K562 (cell line): ENCODE measurements at regions not wholly inside any gene's neighbourhood (a gene's known extent, or its start where the extent isn't known, plus 50 kb on each side); places are given as distances from the start of the nearest gene placed in this dataset.

Experiments used
- BACH1 ChIP-seq: fragments of 200-800 bp; sonication (Bioruptor generic); IDR thresholded peaks from 2 replicates; pipeline ENCODE4 v1.6.1; 2016; ENCODE audit warnings: missing genetic modification characterization, missing compliant biosample characterization
- CEBPB ChIP-seq: fragments of 450-650 bp; IDR thresholded peaks from 2 replicates; pipeline ENCODE4 v1.6.1; 2016; ENCODE audit warnings: missing genetic modification characterization, missing compliant biosample characterization
- DPF2 ChIP-seq: fragments of 450-650 bp; IDR thresholded peaks from 2 replicates; pipeline ENCODE4 v1.6.1; 2016
- KAT2B ChIP-seq: IDR thresholded peaks from one replicate; pipeline ENCODE4 v1.6.1; 2012; ENCODE audit warnings: low read depth, mild to moderate bottlenecking, control low read depth, inconsistent platforms, low read length, moderate library complexity
- MEIS2 ChIP-seq: fragments of 450-650 bp; IDR thresholded peaks from 2 replicates; pipeline ENCODE4 v1.6.1; 2014; ENCODE audit warnings: mild to moderate bottlenecking; ENCODE audit not compliant: partially characterized antibody
- NR2C1 ChIP-seq, 2 experiments: fragments of 450-650 bp; IDR thresholded peaks; 2 replicates each; pipeline ENCODE4 v1.6.1; 2017; ENCODE audit warnings: mild to moderate bottlenecking in 2 of 2, antibody characterized with exemption in 1 of 2, inconsistent platforms in 1 of 2, missing compliant biosample characterization in 1 of 2, missing genetic modification characterization in 1 of 2
- NR4A1 ChIP-seq, 2 experiments: fragments of 250-450 bp in 1 of 2; fragments of 450-650 bp in 1 of 2; sonication (Bioruptor Pico) in 1 of 2; IDR thresholded peaks; 2 replicates each; pipeline versions ENCODE4 v1.4.0 to v1.6.1; 2016 to 2020; ENCODE audit warnings: mild to moderate bottlenecking in 2 of 2, missing compliant biosample characterization in 1 of 2, missing genetic modification characterization in 1 of 2, moderate library complexity in 1 of 2
- NUFIP1 ChIP-seq: fragments of 450-650 bp; IDR thresholded peaks from 2 replicates; pipeline ENCODE4 v1.6.1; 2018; ENCODE audit not compliant: partially characterized antibody
- PHTF2 ChIP-seq: fragments of 250-450 bp; sonication (Bioruptor Pico); IDR thresholded peaks from 2 replicates; pipeline ENCODE4 v1.5.0; 2021; ENCODE audit warnings: mild to moderate bottlenecking
- PREB ChIP-seq: sonication (generic); formaldehyde crosslinking; IDR thresholded peaks from 2 replicates; pipeline ENCODE4 v1.8.1; 2023; ENCODE audit warnings: mild to moderate bottlenecking, missing genetic modification reagents
- SMAD3 ChIP-seq: fragments of 450-650 bp; formaldehyde crosslinking; conservative IDR thresholded peaks from 2 replicates; pipeline ENCODE4 v1.4.0; 2020; ENCODE audit warnings: mild to moderate bottlenecking
- TFE3 ChIP-seq: fragments of 450-650 bp; formaldehyde crosslinking; IDR thresholded peaks from 2 replicates; pipeline ENCODE4 v1.4.0; 2020; ENCODE audit warnings: mild to moderate bottlenecking, mixed read lengths
- THRAP3 ChIP-seq: fragments of 450-650 bp; IDR thresholded peaks from 2 replicates; pipeline ENCODE4 v1.6.1; 2016; ENCODE audit warnings: mild to moderate bottlenecking, inconsistent platforms, borderline replicate concordance
- ZNF274 ChIP-seq: IDR thresholded peaks from 2 replicates; pipeline ENCODE4 v1.6.1; 2011; ENCODE audit warnings: low read depth, mild to moderate bottlenecking, low read length, moderate library complexity, borderline replicate concordance
- ZNF41 ChIP-seq: fragments of 250-450 bp; sonication (Bioruptor Pico); conservative IDR thresholded peaks from 2 replicates; pipeline ENCODE4 v1.4.0; 2020; ENCODE audit warnings: mild to moderate bottlenecking
- ZNF644 ChIP-seq: fragments of 200-800 bp; sonication (Bioruptor generic); IDR thresholded peaks from 2 replicates; pipeline ENCODE4 v1.6.1; 2016; ENCODE audit warnings: low read depth, missing genetic modification characterization, missing compliant biosample characterization
- TF ChIP-seq, protein P1 (sequence below): sonication (generic); formaldehyde crosslinking; IDR thresholded peaks from 2 replicates; pipeline ENCODE4 v1.8.0; 2022; ENCODE audit warnings: mild to moderate bottlenecking, missing genetic modification reagents
- TF ChIP-seq, protein P2 (sequence below): fragments of 450-650 bp; formaldehyde crosslinking; conservative IDR thresholded peaks from 2 replicates; pipeline ENCODE4 v1.4.0; 2022; ENCODE audit warnings: mild to moderate bottlenecking, missing genetic modification characterization

GRCh38 chr13:24625331-24625731 lies 54.9 kb upstream of the ATP12A start (continued):
- TF ChIP-seq, protein P1, sequence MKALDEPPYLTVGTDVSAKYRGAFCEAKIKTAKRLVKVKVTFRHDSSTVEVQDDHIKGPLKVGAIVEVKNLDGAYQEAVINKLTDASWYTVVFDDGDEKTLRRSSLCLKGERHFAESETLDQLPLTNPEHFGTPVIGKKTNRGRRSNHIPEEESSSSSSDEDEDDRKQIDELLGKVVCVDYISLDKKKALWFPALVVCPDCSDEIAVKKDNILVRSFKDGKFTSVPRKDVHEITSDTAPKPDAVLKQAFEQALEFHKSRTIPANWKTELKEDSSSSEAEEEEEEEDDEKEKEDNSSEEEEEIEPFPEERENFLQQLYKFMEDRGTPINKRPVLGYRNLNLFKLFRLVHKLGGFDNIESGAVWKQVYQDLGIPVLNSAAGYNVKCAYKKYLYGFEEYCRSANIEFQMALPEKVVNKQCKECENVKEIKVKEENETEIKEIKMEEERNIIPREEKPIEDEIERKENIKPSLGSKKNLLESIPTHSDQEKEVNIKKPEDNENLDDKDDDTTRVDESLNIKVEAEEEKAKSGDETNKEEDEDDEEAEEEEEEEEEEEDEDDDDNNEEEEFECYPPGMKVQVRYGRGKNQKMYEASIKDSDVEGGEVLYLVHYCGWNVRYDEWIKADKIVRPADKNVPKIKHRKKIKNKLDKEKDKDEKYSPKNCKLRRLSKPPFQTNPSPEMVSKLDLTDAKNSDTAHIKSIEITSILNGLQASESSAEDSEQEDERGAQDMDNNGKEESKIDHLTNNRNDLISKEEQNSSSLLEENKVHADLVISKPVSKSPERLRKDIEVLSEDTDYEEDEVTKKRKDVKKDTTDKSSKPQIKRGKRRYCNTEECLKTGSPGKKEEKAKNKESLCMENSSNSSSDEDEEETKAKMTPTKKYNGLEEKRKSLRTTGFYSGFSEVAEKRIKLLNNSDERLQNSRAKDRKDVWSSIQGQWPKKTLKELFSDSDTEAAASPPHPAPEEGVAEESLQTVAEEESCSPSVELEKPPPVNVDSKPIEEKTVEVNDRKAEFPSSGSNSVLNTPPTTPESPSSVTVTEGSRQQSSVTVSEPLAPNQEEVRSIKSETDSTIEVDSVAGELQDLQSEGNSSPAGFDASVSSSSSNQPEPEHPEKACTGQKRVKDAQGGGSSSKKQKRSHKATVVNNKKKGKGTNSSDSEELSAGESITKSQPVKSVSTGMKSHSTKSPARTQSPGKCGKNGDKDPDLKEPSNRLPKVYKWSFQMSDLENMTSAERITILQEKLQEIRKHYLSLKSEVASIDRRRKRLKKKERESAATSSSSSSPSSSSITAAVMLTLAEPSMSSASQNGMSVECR (CRISPR knock-in tag) = no peak
- no peak for TF ChIP-seq ZNF644 (tag)
- TF ChIP-seq MEIS2 = no peak
- TF ChIP-seq THRAP3 = no peak
- TF ChIP-seq SMAD3 (CRISPR knock-in tag) = peak; percentile 84
- no peak for TF ChIP-seq NR4A1 (CRISPR knock-in tag; IDR thresholded peaks at IDR 0.05)
- TF ChIP-seq NR4A1 (tag; IDR thresholded peaks at IDR 0.05) = peak; percentile 86
- TF ChIP-seq NUFIP1 = no peak
- TF ChIP-seq TFE3 (CRISPR knock-in tag) = no peak
- no peak for TF ChIP-seq KAT2B
- TF ChIP-seq DPF2 = no peak
- TF ChIP-seq, protein P2, sequence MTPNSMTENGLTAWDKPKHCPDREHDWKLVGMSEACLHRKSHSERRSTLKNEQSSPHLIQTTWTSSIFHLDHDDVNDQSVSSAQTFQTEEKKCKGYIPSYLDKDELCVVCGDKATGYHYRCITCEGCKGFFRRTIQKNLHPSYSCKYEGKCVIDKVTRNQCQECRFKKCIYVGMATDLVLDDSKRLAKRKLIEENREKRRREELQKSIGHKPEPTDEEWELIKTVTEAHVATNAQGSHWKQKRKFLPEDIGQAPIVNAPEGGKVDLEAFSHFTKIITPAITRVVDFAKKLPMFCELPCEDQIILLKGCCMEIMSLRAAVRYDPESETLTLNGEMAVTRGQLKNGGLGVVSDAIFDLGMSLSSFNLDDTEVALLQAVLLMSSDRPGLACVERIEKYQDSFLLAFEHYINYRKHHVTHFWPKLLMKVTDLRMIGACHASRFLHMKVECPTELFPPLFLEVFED (CRISPR knock-in tag) = no peak
- peak; percentile 69; the same call in 1 of the 2 replicates for TF ChIP-seq BACH1 (tag)
- TF ChIP-seq ZNF274 = no peak
- TF ChIP-seq NR2C1 (IDR thresholded peaks at IDR 0.05) = no peak
- TF ChIP-seq NR2C1 (tag; IDR thresholded peaks at IDR 0.05) = peak; percentile 74
- TF ChIP-seq CEBPB (tag) = no peak
- TF ChIP-seq PREB (CRISPR knock-in tag) = no peak
- 0 out of 2 replicates have a peak, but pooled peaks have one; percentile 26 for TF ChIP-seq ZNF41 (CRISPR knock-in tag)
- TF ChIP-seq PHTF2 (CRISPR knock-in tag) = no peak
